Right lobe of liver (tissue), 4 donors: ENCODE measurements at regions not wholly inside any gene's neighbourhood (a gene's known extent, or its start where the extent isn't known, plus 50 kb on each side); places are given as distances from the start of the nearest gene placed in this dataset.

Source experiments
- CTCF ChIP-seq, 4 donors: fragments of 200-600 bp in 3 of 4; fragments of 450-650 bp in 1 of 4; IDR thresholded peaks; one replicate each; pipeline versions ENCODE4 v1.5.1 to v1.8.0; 2016 to 2022; ENCODE audit warnings: antibody characterized with exemption in 4 of 4, mild to moderate bottlenecking in 2 of 4
- POLR2A ChIP-seq: fragments of 450-650 bp; IDR thresholded peaks from one replicate; pipeline ENCODE4 v1.6.1; 2017; ENCODE audit warnings: antibody characterized with exemption, mild to moderate bottlenecking
- donor health status: DM: no; HTN: no; CAD: no.
- donor health status: DM: no; HTN: no; CAD: no.
- donor health status: DM: no; HTN: yes; CAD: no.

GRCh38 chr2:160890667-160891352 is 269.4 kb upstream of the TANK start:
- TF ChIP-seq CTCF (IDR thresholded peaks at IDR 0.05) (no peak), POLR2A (no peak)
